ENCODE measurements at regions not wholly inside any gene's neighbourhood (a gene's known extent, or its start where the extent isn't known, plus 50 kb on each side); places are given as distances from the start of the nearest gene placed in this dataset.

GRCh38 chr6:121526282-121526681, 90.8 kb downstream of the GJA1 start:
- TF ChIP-seq CTCF (IDR thresholded peaks at IDR 0.05) (no peak), POLR2A (IDR thresholded peaks at IDR 0.05) (no peak)

Measured in transverse colon (tissue), 3 donors.